ENCODE measurements at regions not wholly inside any gene's neighbourhood (a gene's known extent, or its start where the extent isn't known, plus 50 kb on each side); places are given as distances from the start of the nearest gene placed in this dataset.
A peak's percentile ranks its signal among the peaks of the same experiment; 100 is the strongest.

DNA sequence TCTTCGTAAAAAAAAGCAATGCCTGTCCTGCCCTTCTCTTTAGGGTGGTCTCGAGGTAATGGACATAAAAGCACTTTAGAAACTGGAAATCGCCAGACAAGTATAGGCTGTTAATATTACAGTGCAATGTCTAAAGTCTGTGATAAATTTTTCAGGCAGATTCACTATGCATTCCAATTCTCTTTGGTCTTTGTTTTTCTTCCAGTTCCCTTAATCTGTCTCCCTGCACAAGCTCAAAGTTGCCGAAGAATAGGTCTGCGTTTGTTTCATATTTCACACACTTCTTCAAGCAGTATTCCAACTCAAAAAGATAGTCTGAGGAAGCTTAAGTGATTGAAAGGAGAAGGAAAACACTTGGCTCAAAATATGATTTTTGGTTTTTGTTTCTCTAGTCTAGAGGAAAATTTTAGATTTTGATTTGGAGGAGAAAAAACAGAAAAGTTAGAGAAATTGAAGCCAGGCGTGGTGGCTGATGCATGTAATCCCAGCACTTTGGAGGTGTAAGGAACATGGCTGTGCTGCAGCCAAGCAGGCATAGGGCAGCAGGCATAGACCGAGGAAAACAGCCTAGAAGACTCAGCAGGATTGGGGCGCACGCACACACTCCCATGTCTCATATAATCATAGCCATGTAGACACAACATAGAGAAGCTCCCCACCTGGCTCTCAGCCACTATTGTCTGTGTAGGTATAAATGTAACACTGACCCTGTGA lies 96.2 kb upstream of the TMPO start:
- no peak for DNase-seq
- peaks cover 8% of the 10 kb centered on the region for H3K27me3 Mint-ChIP-seq
- H3K36me3 Mint-ChIP-seq, result no peaks in the 10 kb centered on the region
- H3K4me1 Mint-ChIP-seq, result peaks cover 9% of the 10 kb centered on the region
- no peak for ATAC-seq
- CTCF ChIA-PET, result no interaction called here
- H3K4me3 Mint-ChIP-seq, result no peak overlapping the region
- no peaks in the 10 kb centered on the region for H3K9me3 Mint-ChIP-seq (ENCODE audit: low read depth)
- no peak overlapping the region for H3K27ac Mint-ChIP-seq

GRCh38 chr12:98419795-98420404 lies 95.5 kb upstream of the TMPO start:
- DNase-seq, result no peak
- CTCF ChIA-PET, result no interaction called here
- Mint-ChIP-seq H3K36me3 (no peaks in the 10 kb centered on the region), H3K27ac (no peak overlapping the region), H3K4me1 (peaks cover 11% of the 10 kb centered on the region), H3K27me3 (peaks cover 9% of the 10 kb centered on the region), H3K9me3 (ENCODE audit: low read depth) (no peaks in the 10 kb centered on the region), H3K4me3 (no peak overlapping the region)
- ATAC-seq, result no peak

DNA sequence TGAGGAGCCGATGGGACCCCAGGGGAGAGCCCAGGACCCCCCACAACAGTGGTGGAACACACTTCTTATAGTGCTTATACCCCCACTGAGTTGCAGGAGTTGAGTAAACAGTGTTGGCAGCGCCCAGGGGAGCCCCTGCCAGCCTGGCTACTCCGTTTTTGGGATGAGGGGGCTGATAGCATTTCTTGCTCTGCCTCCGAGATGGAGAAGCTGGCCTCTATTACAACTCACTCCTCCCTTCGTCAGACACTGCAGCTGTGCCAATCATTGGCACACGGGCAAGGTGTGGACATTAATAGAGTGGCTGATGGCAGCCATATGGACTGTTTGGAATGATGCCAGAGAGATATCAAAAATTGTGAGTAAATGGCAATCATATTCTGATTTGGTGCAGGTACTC lies 94.9 kb upstream of the TMPO start:
- DNase-seq, result no peak
- CTCF ChIA-PET, result no interaction called here

DNA sequence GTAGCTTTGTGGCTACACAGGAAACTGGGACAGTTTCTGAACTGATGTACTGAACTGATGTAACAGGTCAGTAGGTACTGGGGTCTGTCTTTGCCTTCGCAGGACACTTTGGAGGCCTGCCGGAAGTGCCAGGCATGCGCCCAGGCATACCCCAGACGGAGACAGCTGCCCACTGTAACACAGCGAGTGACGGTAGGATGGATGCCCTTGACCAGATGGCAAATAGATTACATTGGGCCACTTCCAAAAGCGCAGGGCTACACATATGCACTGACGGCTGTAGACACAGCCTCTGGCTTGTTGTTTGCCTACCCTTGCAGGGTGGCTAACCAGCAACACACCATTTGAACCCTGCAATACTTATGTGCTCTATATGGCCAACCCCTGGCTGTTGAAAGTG lies 94.1 kb upstream of the TMPO start:
- Mint-ChIP-seq H3K36me3 (no peaks in the 10 kb centered on the region), H3K27ac (no peak overlapping the region), H3K4me1 (peaks cover 12% of the 10 kb centered on the region), H3K9me3 (ENCODE audit: low read depth) (no peaks in the 10 kb centered on the region), H3K4me3 (no peak overlapping the region), H3K27me3 (peaks cover 8% of the 10 kb centered on the region)
- CTCF ChIA-PET, result no interaction called here
- ATAC-seq (no peak), DNase-seq (no peak)

More for the DNA sequence above, 94.9 kb upstream of the TMPO start:
- Mint-ChIP-seq H3K9me3 (ENCODE audit: low read depth) (no peaks in the 10 kb centered on the region), H3K4me3 (no peak overlapping the region), H3K36me3 (no peaks in the 10 kb centered on the region), H3K4me1 (peaks cover 12% of the 10 kb centered on the region), H3K27ac (no peak overlapping the region), H3K27me3 (peaks cover 9% of the 10 kb centered on the region)
- ATAC-seq, result no peak

- Mint-ChIP-seq H3K9me3 (ENCODE audit: low read depth) (no peaks in the 10 kb centered on the region), H3K27me3 (peaks cover 6% of the 10 kb centered on the region), H3K36me3 (no peaks in the 10 kb centered on the region), H3K27ac (no peak overlapping the region), H3K4me1 (peaks cover 12% of the 10 kb centered on the region), H3K4me3 (no peak overlapping the region)
- DNase-seq (no peak), ATAC-seq (no peak)
- CTCF ChIA-PET, result no interaction called here
Measured at GRCh38 chr12:98422359-98422758, 93.0 kb upstream of the TMPO start.

GRCh38 chr12:98422812-98423211 lies 92.6 kb upstream of the TMPO start:
- Mint-ChIP-seq H3K27me3 (peaks cover 6% of the 10 kb centered on the region), H3K27ac (no peak overlapping the region), H3K36me3 (no peaks in the 10 kb centered on the region), H3K4me3 (no peak overlapping the region), H3K4me1 (peaks cover 10% of the 10 kb centered on the region), H3K9me3 (ENCODE audit: low read depth) (no peaks in the 10 kb centered on the region)
- no peak for ATAC-seq
- DNase-seq, result no peak
- CTCF ChIA-PET, result no interaction called here

- ATAC-seq (no peak), DNase-seq (no peak)
- no peaks in the 10 kb centered on the region for H3K9me3 Mint-ChIP-seq (ENCODE audit: low read depth)
- peaks cover 5% of the 10 kb centered on the region for H3K4me1 Mint-ChIP-seq
- no peak overlapping the region for H3K27ac Mint-ChIP-seq
- CTCF ChIA-PET, result interaction anchor here (0.7 kb wide), 1 partner anchor 25 kb away, joined by 3 read pairs; no protein-coding TSS in a partner anchor
- peaks cover 6% of the 10 kb centered on the region for H3K27me3 Mint-ChIP-seq
- H3K4me3 Mint-ChIP-seq, result no peak overlapping the region
- no peaks in the 10 kb centered on the region for H3K36me3 Mint-ChIP-seq
Measured at GRCh38 chr12:98423963-98424362, 91.4 kb upstream of the TMPO start.

- Mint-ChIP-seq H3K4me3 (no peak overlapping the region), H3K36me3 (no peaks in the 10 kb centered on the region), H3K27me3 (peaks cover 6% of the 10 kb centered on the region), H3K9me3 (ENCODE audit: low read depth) (no peaks in the 10 kb centered on the region), H3K27ac (no peak overlapping the region), H3K4me1 (peaks cover 3% of the 10 kb centered on the region)
- CTCF ChIA-PET, result interaction anchor here (0.6 to 1.0 kb wide), 4 partner anchors 45 to 142 kb away, joined by 3 to 6 read pairs (median 4); partner anchors contain the start of gene TMPO
- DNase-seq (peak; percentile 67), ATAC-seq (peak; percentile 71)
Measured at GRCh38 chr12:98424726-98425401, 90.5 kb upstream of the TMPO start.

DNA sequence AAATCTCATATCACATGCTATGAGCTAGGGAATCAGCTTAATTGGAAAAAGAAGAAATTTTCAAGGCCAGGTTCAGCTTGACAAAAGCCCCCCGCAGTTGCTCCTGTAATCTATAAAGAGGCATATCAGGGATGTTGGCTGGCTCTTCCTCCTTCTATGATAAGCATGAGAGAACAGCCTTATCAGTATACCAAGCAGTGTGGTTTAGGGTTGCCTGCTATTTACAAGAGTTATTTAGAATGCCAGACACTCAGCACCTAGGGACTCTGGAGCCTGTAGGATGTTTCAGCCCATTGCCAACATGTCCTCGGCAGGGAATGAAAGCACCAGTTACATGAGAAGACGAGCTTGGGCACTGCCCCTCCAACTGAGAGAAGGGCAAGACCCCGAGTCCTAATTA lies 89.5 kb upstream of the TMPO start:
- peaks cover 6% of the 10 kb centered on the region for H3K27me3 Mint-ChIP-seq
- CTCF ChIA-PET, result interaction anchor here (1.8 kb wide), 2 partner anchors 66 to 573 kb away, joined by 5 read pairs; no protein-coding TSS in a partner anchor
- no peaks in the 10 kb centered on the region for H3K9me3 Mint-ChIP-seq (ENCODE audit: low read depth)
- no peak overlapping the region for H3K27ac Mint-ChIP-seq
- H3K36me3 Mint-ChIP-seq, result no peaks in the 10 kb centered on the region
- ATAC-seq, result no peak
- H3K4me3 Mint-ChIP-seq, result no peak overlapping the region
- no peak for DNase-seq
- H3K4me1 Mint-ChIP-seq, result peaks cover 3% of the 10 kb centered on the region

GRCh38 chr12:98431089-98431488 lies 84.3 kb upstream of the TMPO start:
- H3K4me3 Mint-ChIP-seq, result no peak overlapping the region
- peaks cover 5% of the 10 kb centered on the region for H3K9me3 Mint-ChIP-seq (ENCODE audit: low read depth)
- DNase-seq (no peak), ATAC-seq (no peak)
- peaks cover 22% of the 10 kb centered on the region for H3K27me3 Mint-ChIP-seq
- CTCF ChIA-PET, result no interaction called here
- no peaks in the 10 kb centered on the region for H3K4me1 Mint-ChIP-seq
- no peaks in the 10 kb centered on the region for H3K36me3 Mint-ChIP-seq
- no peak overlapping the region for H3K27ac Mint-ChIP-seq

DNA sequence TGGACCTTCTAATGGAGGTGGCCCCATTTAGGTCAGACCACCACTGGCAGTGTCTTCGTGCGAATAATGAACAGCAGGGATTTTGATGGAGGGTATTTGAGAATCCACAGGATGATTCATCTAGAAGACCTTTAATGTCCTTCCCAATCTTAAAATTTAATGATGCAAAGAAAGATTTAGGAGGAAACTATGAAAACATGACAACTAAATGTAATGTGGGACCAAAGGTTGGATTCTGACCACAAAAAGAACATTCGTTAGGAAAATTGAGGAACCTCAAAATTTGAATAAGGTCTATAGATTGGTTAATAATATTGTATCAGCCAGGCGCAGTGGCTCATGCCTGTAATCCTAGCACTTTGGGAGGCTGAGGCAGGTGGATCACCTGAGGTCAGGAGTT lies 78.2 kb upstream of the TMPO start:
- DNase-seq (no peak), ATAC-seq (no peak)
- CTCF ChIA-PET, result no interaction called here

GRCh38 chr12:98437806-98438595 lies 77.4 kb upstream of the TMPO start:
- CTCF ChIA-PET, result no interaction called here
- Mint-ChIP-seq H3K9me3 (ENCODE audit: low read depth) (peaks cover 5% of the 10 kb centered on the region), H3K4me1 (no peaks in the 10 kb centered on the region), H3K27me3 (peaks cover 36% of the 10 kb centered on the region), H3K27ac (no peak overlapping the region), H3K4me3 (no peak overlapping the region), H3K36me3 (no peaks in the 10 kb centered on the region)
- DNase-seq, result no peak
- no peak for ATAC-seq

More for the DNA sequence above, 78.2 kb upstream of the TMPO start:
- no peaks in the 10 kb centered on the region for H3K36me3 Mint-ChIP-seq
- H3K4me1 Mint-ChIP-seq, result no peaks in the 10 kb centered on the region
- no peak overlapping the region for H3K27ac Mint-ChIP-seq
- no peak overlapping the region for H3K4me3 Mint-ChIP-seq
- H3K9me3 Mint-ChIP-seq (ENCODE audit: low read depth), result peaks cover 5% of the 10 kb centered on the region
- H3K27me3 Mint-ChIP-seq, result peaks cover 31% of the 10 kb centered on the region

DNA sequence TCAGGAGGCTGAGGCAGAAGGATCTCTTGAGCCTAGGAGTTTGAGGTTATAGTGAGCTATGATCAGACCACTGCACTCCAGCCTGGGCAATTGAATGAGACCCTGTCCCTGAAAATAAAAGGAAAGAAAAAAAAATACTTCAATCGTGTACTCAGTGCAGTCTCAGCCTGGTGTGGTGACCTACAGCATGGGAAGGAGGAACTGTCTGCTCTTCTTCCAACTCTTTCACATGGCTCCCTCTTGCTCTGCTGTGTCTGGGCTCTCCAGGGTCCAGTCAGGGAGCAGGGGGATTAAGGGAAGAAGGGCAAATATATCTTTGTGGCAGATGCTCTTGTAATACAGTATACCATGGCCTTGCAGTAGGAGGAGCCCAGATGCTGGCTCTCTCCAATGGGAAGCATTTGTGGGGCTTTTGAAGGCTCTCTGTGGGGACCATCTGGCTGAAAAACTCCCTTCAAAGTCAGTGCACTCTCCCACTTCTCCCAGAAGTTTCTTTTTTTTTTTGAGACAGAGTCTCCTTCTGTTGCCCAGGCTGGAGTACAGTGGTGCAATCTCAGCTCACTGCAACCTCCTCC lies 76.6 kb upstream of the TMPO start:
- Mint-ChIP-seq H3K4me3 (no peak overlapping the region), H3K27ac (no peak overlapping the region), H3K27me3 (peaks cover 38% of the 10 kb centered on the region), H3K4me1 (no peaks in the 10 kb centered on the region), H3K36me3 (no peaks in the 10 kb centered on the region), H3K9me3 (ENCODE audit: low read depth) (peaks cover 5% of the 10 kb centered on the region)
- ATAC-seq (no peak), DNase-seq (no peak)
- CTCF ChIA-PET, result no interaction called here
